Testis (tissue), 2 donors: ENCODE measurements at regions not wholly inside any gene's neighbourhood (a gene's known extent, or its start where the extent isn't known, plus 50 kb on each side); places are given as distances from the start of the nearest gene placed in this dataset.

Source experiments
- DNase-seq: peaks from one replicate; pipeline ENCODE4 v3.0.0-alpha.2; 2019
- H3K27ac ChIP-seq, 2 donors: fragments of 200-600 bp; sonication (generic); one replicate each; pipeline ENCODE4 v1.5.1; 2019
- H3K27me3 ChIP-seq: fragments of 200-600 bp; sonication (generic); one replicate; pipeline ENCODE4 v1.5.1; 2019
- H3K36me3 ChIP-seq: fragments of 200-600 bp; sonication (generic); one replicate; pipeline ENCODE4 v1.5.1; 2017; ENCODE audit warnings: low read depth; ENCODE audit errors: missing control alignments
- H3K4me1 ChIP-seq: fragments of 200-600 bp; sonication (generic); one replicate; pipeline ENCODE4 v1.5.1; 2019
- H3K4me3 ChIP-seq, 2 donors: fragments of 200-600 bp; sonication (generic); one replicate each; pipeline ENCODE4 v1.5.1; 2017 to 2019
- H3K9me3 ChIP-seq: fragments of 200-600 bp; sonication (generic); one replicate; pipeline ENCODE4 v1.5.1; 2017
- CTCF ChIP-seq, 3 experiments: fragments of 450-650 bp in 2 of 3; fragments of 200-600 bp in 1 of 3; sonication (generic) in 1 of 3; IDR thresholded peaks; one replicate each; pipeline ENCODE4 v1.5.1; 2016 to 2019; ENCODE audit warnings: antibody characterized with exemption in 3 of 3, mild to moderate bottlenecking in 2 of 3, moderate library complexity in 1 of 3
- POLR2A ChIP-seq: fragments of 450-650 bp; IDR thresholded peaks from one replicate; pipeline ENCODE4 v1.6.1; 2017; ENCODE audit warnings: antibody characterized with exemption, mild to moderate bottlenecking, moderate library complexity
- WGBS, 2 donors: methylation state at CpG; one replicate each; pipeline ENCODE4 v1.1.5; 2018; 5-methylcytosine and 5-hydroxymethylcytosine counted together
- intact Hi-C: fragments of 100-400 bp; cut with DNase I; formaldehyde crosslinking; loops from one replicate; pipeline ENCODE4 v1.15.1; 2023; ENCODE audit warnings: low total_unique reads

DNA sequence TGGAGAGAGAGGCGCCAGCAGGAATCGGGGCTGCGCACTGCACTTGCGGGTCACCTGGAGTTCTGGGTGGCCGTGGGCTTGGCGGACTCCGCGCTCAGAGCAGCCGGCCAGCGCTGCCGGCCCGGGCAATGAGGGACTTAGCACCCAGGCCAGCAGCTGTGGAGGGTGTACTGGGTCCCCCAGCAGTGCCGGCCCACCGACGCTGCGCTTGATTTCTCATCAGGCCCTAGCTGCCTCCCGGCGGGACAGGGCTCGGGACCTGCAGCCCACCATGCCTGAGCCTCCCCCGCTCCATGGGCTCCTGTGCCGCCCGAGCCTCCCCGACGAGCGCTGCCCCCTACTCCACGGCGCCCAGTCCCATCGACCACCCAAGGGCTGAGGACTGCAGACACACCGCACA is 325.6 kb downstream of the ACTL7B start:
- DNase-seq: no peak
- H3K9me3 ChIP-seq: no peaks in the 10 kb centered on the region
- intact Hi-C loops: no loop called here
- H3K27me3 ChIP-seq: no peaks in the 10 kb centered on the region
- WGBS, 2 donors: 71 to 81% methylated on average over 19 to 29 of the region's 29 CpGs
- no peak overlapping the region for H3K27ac ChIP-seq
- peak overlapping the region in 1 of 2 donors; percentile 22 for H3K4me3 ChIP-seq
- H3K4me1 ChIP-seq: no peaks in the 10 kb centered on the region
- no peaks in the 10 kb centered on the region for H3K36me3 ChIP-seq
- no peak for TF ChIP-seq POLR2A
- no peak for TF ChIP-seq CTCF (IDR thresholded peaks at IDR 0.05)

DNA sequence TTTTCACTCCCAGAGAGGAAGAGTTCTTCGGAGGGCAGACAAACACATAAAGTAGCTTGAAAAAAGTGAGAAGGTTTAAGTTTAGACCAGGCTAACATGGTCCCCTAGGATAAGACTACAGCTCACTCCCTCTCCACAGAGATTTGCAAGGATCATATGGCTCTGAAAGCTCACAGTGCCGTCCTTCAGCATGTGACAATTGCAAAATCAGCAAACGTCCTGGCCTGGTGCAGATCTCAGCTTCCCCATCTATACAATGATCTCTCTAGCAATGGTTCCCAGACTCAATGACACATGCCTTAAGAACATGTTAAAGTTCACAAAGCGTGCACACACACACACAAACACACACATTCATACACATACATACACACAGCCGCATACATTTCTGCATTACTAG is 327.6 kb downstream of the ACTL7B start:
- Histone ChIP-seq H3K36me3 (no peaks in the 10 kb centered on the region), H3K4me3 (no peak overlapping the region), H3K27ac (no peak overlapping the region), H3K9me3 (no peaks in the 10 kb centered on the region), H3K4me1 (no peaks in the 10 kb centered on the region), H3K27me3 (no peaks in the 10 kb centered on the region)
- intact Hi-C loops: no loop called here
- TF ChIP-seq POLR2A: no peak
- no peak for TF ChIP-seq CTCF (IDR thresholded peaks at IDR 0.05)
- no peak for DNase-seq
- 68 to 76% methylated on average over 5 of the region's 5 CpGs for WGBS, 2 donors

- Histone ChIP-seq H3K36me3 (no peaks in the 10 kb centered on the region), H3K4me1 (no peaks in the 10 kb centered on the region), H3K27ac (no peak overlapping the region), H3K4me3 (no peak overlapping the region), H3K9me3 (no peaks in the 10 kb centered on the region), H3K27me3 (no peaks in the 10 kb centered on the region)
- DNase-seq: no peak
- TF ChIP-seq POLR2A (no peak), CTCF (IDR thresholded peaks at IDR 0.05) (no peak)
- WGBS, 2 donors: 96 to 100% methylated on average over 1 of the region's 1 CpG
- intact Hi-C loops: no loop called here
Measured at GRCh38 chr9:108526518-108526917, 329.3 kb downstream of the ACTL7B start.

GRCh38 chr9:108525186-108525585 is 330.6 kb downstream of the ACTL7B start:
- H3K27ac ChIP-seq: no peak overlapping the region
- no peak overlapping the region for H3K4me3 ChIP-seq
- 79 to 89% methylated on average over 4 of the region's 4 CpGs for WGBS, 2 donors
- H3K9me3 ChIP-seq: no peaks in the 10 kb centered on the region
- no peaks in the 10 kb centered on the region for H3K27me3 ChIP-seq
- intact Hi-C loops: no loop called here
- TF ChIP-seq POLR2A (no peak), CTCF (IDR thresholded peaks at IDR 0.05) (no peak)
- no peaks in the 10 kb centered on the region for H3K36me3 ChIP-seq
- no peak for DNase-seq
- no peaks in the 10 kb centered on the region for H3K4me1 ChIP-seq

DNA sequence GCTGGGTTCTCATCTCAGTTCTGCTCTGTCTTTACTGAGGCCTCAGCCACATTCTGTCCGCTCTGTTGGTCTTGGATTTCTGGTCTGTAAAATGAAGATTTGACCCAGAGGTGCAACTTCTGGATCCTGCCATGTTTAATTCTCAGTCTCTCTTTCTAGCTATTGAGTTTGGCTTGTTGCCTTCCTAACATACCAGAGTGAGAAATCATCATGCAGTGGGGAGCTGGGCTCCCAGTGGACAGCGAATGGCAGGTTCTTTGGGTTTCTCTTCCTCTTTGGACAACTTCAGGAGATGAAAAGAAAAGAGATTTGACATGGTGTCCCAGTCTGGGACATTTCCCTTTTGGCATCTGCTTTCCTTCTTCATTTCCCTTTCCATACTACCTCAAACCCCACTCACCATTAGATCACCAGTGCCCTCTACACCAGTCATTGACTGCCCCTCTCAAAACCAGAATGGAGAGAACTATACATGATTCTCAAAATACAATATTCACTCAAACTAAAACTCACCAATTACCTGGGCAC is 334.7 kb downstream of the ACTL7B start:
- TF ChIP-seq POLR2A: no peak
- no peak for TF ChIP-seq CTCF (IDR thresholded peaks at IDR 0.05)
- DNase-seq: no peak
- intact Hi-C loops: no loop called here
- H3K9me3 ChIP-seq: no peaks in the 10 kb centered on the region
- WGBS, 2 donors: 82 to 90% methylated on average over 2 of the region's 2 CpGs
- H3K36me3 ChIP-seq: no peaks in the 10 kb centered on the region
- H3K4me1 ChIP-seq: no peaks in the 10 kb centered on the region
- no peaks in the 10 kb centered on the region for H3K27me3 ChIP-seq
- H3K27ac ChIP-seq: no peak overlapping the region
- H3K4me3 ChIP-seq: no peak overlapping the region
